HG02938 (cell line): ENCODE measurements at regions not wholly inside any gene's neighbourhood (a gene's known extent, or its start where the extent isn't known, plus 50 kb on each side); places are given as distances from the start of the nearest gene placed in this dataset.

ENCODE experiments used
- ATAC-seq: cut with Tn5 transposase; IDR thresholded peaks from one replicate; pipeline ENCODE4 v1.9.1; 2021; ENCODE audit warnings: mild to moderate bottlenecking, moderate library complexity; ENCODE audit not compliant: unreplicated experiment

- no peak for ATAC-seq
These were observed 119.0 kb upstream of the PPP2R2D start for GRCh38 chr10:131781791-131782190.

- ATAC-seq, result no peak
These were observed 116.3 kb upstream of the PPP2R2D start for GRCh38 chr10:131784363-131785120.

GRCh38 chr10:131785121-131785460 is 115.7 kb upstream of the PPP2R2D start:
- ATAC-seq, result no peak

GRCh38 chr10:131786756-131787605 is 113.8 kb upstream of the PPP2R2D start:
- no peak for ATAC-seq

- no peak for ATAC-seq
These were observed 112.8 kb upstream of the PPP2R2D start for GRCh38 chr10:131787961-131788360.

GRCh38 chr10:131788386-131788785 is 112.4 kb upstream of the PPP2R2D start:
- ATAC-seq, result no peak

GRCh38 chr10:131789516-131789915 is 111.3 kb upstream of the PPP2R2D start:
- ATAC-seq, result no peak

- ATAC-seq, result no peak
These were observed 110.8 kb upstream of the PPP2R2D start for GRCh38 chr10:131790021-131790420.

GRCh38 chr10:131792011-131792651 is 108.7 kb upstream of the PPP2R2D start:
- no peak for ATAC-seq

GRCh38 chr10:131792809-131793208 is 108.0 kb upstream of the PPP2R2D start:
- ATAC-seq, result no peak

GRCh38 chr10:131795761-131796160 is 105.0 kb upstream of the PPP2R2D start:
- no peak for ATAC-seq

GRCh38 chr10:131797626-131798025 is 103.2 kb upstream of the PPP2R2D start:
- ATAC-seq, result no peak

GRCh38 chr10:131799429-131799828 is 101.4 kb upstream of the PPP2R2D start:
- no peak for ATAC-seq

- no peak for ATAC-seq
These were observed 98.5 kb upstream of the PPP2R2D start for GRCh38 chr10:131802156-131802915.

- no peak for ATAC-seq
These were observed 97.8 kb upstream of the PPP2R2D start for GRCh38 chr10:131802996-131803395.

- no peak for ATAC-seq
These were observed 96.9 kb upstream of the PPP2R2D start for GRCh38 chr10:131803860-131804425.

- no peak for ATAC-seq
These were observed 96.1 kb upstream of the PPP2R2D start for GRCh38 chr10:131804551-131805295.

GRCh38 chr10:131805696-131806095 is 95.1 kb upstream of the PPP2R2D start:
- ATAC-seq, result no peak

- ATAC-seq, result no peak
These were observed 94.7 kb upstream of the PPP2R2D start for GRCh38 chr10:131806146-131806545.
